H9 (cell line): ENCODE measurements at regions not wholly inside any gene's neighbourhood (a gene's known extent, or its start where the extent isn't known, plus 50 kb on each side); places are given as distances from the start of the nearest gene placed in this dataset.
"Not testable (repeated sequence)": the region's sequence is repeated elsewhere in the genome, so short reads cannot be mapped to it uniquely, and the experiment has no call there.

ENCODE experiments used
- DNase-seq: peaks from one replicate; pipeline ENCODE4 v3.0.0-alpha.2; 2017
- H2AFZ ChIP-seq: one replicate; pipeline ENCODE4 v1.6.1; 2013; ENCODE audit warnings: mild to moderate bottlenecking, low read length, control low read depth, moderate library complexity
- H2AK5ac ChIP-seq: 2 replicates; pipeline ENCODE4 v1.6.1; 2013; ENCODE audit warnings: low read length, control low read depth, mixed read lengths; ENCODE audit not compliant: insufficient read length
- H2BK120ac ChIP-seq: one replicate; pipeline ENCODE4 v1.6.1; 2013; ENCODE audit warnings: low read depth, mild to moderate bottlenecking, low read length, control low read depth, inconsistent platforms; ENCODE audit not compliant: poor library complexity, severe bottlenecking
- H2BK12ac ChIP-seq: 2 replicates; pipeline ENCODE4 v1.6.1; 2013; ENCODE audit warnings: low read length, control low read depth, mixed read lengths, low read depth; ENCODE audit not compliant: insufficient read length
- H2BK15ac ChIP-seq: 2 replicates; pipeline ENCODE4 v1.6.1; 2013; ENCODE audit warnings: low read depth, low read length, control low read depth
- H2BK20ac ChIP-seq: one replicate; pipeline ENCODE4 v1.6.1; 2013; ENCODE audit warnings: low read depth, mild to moderate bottlenecking, low read length, control low read depth, inconsistent platforms; ENCODE audit not compliant: poor library complexity, severe bottlenecking
- H2BK5ac ChIP-seq: 2 replicates; pipeline ENCODE4 v1.6.1; 2013; ENCODE audit warnings: low read length, control low read depth, mixed read lengths; ENCODE audit not compliant: insufficient read length
- H3K14ac ChIP-seq: 2 replicates; pipeline ENCODE4 v1.6.1; 2013; ENCODE audit warnings: low read length, control low read depth; ENCODE audit not compliant: insufficient read depth
- H3K18ac ChIP-seq: 2 replicates; pipeline ENCODE4 v1.6.1; 2013; ENCODE audit warnings: low read depth, mild to moderate bottlenecking, mixed read lengths, low read length, control low read depth; ENCODE audit not compliant: insufficient read length
- H3K23ac ChIP-seq: 2 replicates; pipeline ENCODE4 v1.6.1; 2013; ENCODE audit warnings: low read length, control low read depth, mixed read lengths, low read depth; ENCODE audit not compliant: insufficient read length
- H3K23me2 ChIP-seq: 2 replicates; pipeline ENCODE4 v1.6.1; 2013; ENCODE audit warnings: low read depth, mild to moderate bottlenecking, mixed read lengths, low read length, control low read depth; ENCODE audit not compliant: insufficient read length, poor library complexity, severe bottlenecking
- H3K27ac ChIP-seq: 2 replicates; pipeline ENCODE4 v1.5.1; 2013; ENCODE audit warnings: low read length, control low read depth, mixed read lengths, low read depth; ENCODE audit not compliant: insufficient read length
- H3K27me3 ChIP-seq: 2 replicates; pipeline ENCODE4 v1.6.1; 2013; ENCODE audit warnings: low read length, control low read depth, inconsistent platforms; ENCODE audit not compliant: insufficient read depth
- H3K4ac ChIP-seq: 2 replicates; pipeline ENCODE4 v1.6.1; 2013; ENCODE audit warnings: low read depth, mild to moderate bottlenecking, control low read depth, inconsistent platforms, low read length, moderate library complexity
- H3K4me1 ChIP-seq: 2 replicates; pipeline ENCODE4 v1.6.1; 2013; ENCODE audit warnings: low read length, control low read depth, inconsistent platforms; ENCODE audit not compliant: insufficient read depth
- H3K4me2 ChIP-seq: 2 replicates; pipeline ENCODE4 v1.6.1; 2013; ENCODE audit warnings: low read length, control low read depth, mixed read lengths; ENCODE audit not compliant: insufficient read length, insufficient read depth
- H3K56ac ChIP-seq: 2 replicates; pipeline ENCODE4 v1.6.1; 2013; ENCODE audit warnings: low read depth, mild to moderate bottlenecking, mixed read lengths, low read length, control low read depth; ENCODE audit not compliant: insufficient read length
- H3K79me1 ChIP-seq: 2 replicates; pipeline ENCODE4 v1.6.1; 2013; ENCODE audit warnings: low read depth, mild to moderate bottlenecking, moderate library complexity, low read length, control low read depth, inconsistent platforms; ENCODE audit not compliant: insufficient read depth, poor library complexity, severe bottlenecking
- H3K79me2 ChIP-seq: 2 replicates; pipeline ENCODE4 v1.6.1; 2013; ENCODE audit warnings: low read length, control low read depth, inconsistent platforms; ENCODE audit not compliant: insufficient read depth
- H3K9ac ChIP-seq: 2 replicates; pipeline ENCODE4 v1.6.1; 2013; ENCODE audit warnings: low read length, control low read depth, mixed read lengths; ENCODE audit not compliant: insufficient read length; ENCODE audit errors: extremely low read depth
- H3K9me3 ChIP-seq: one replicate; pipeline ENCODE4 v1.6.1; 2013; ENCODE audit warnings: low read depth, low read length, inconsistent platforms; ENCODE audit not compliant: control insufficient read depth
- H3T11ph ChIP-seq: one replicate; pipeline ENCODE4 v1.6.1; 2013; ENCODE audit warnings: mild to moderate bottlenecking, low read length, control low read depth, inconsistent platforms
- H4K20me1 ChIP-seq: one replicate; pipeline ENCODE4 v1.6.1; 2013; ENCODE audit not compliant: control insufficient read depth, insufficient read length, insufficient read depth
- H4K5ac ChIP-seq: 2 replicates; pipeline ENCODE4 v1.6.1; 2013; ENCODE audit warnings: low read depth, mild to moderate bottlenecking, mixed read lengths, low read length, control low read depth; ENCODE audit not compliant: insufficient read length
- H4K8ac ChIP-seq: replicated peaks from 2 replicates; pipeline ENCODE4 v1.6.1; 2013; ENCODE audit warnings: low read length, control low read depth, mixed read lengths, low read depth; ENCODE audit not compliant: insufficient read length
- H4K91ac ChIP-seq: 2 replicates; pipeline ENCODE4 v1.6.1; 2013; ENCODE audit warnings: low read depth, mild to moderate bottlenecking, moderate library complexity, mixed read lengths, low read length, control low read depth; ENCODE audit not compliant: insufficient read length
- H3K27ac Mint-ChIP-seq, 3 experiments: 2 replicates in 2 of 3; 3 replicates in 1 of 3; pipeline ENCODE4 v1.8.0; 2020 to 2021; ENCODE audit warnings: mixed read lengths in 3 of 3, mild to moderate bottlenecking in 1 of 3, moderate library complexity in 1 of 3
- H3K27me3 Mint-ChIP-seq: 2 replicates; pipeline ENCODE4 v1.8.0; 2021; ENCODE audit warnings: low read depth, mild to moderate bottlenecking, moderate library complexity, mixed read lengths
- H3K36me3 Mint-ChIP-seq, 3 experiments: 2 replicates in 2 of 3; 3 replicates in 1 of 3; pipeline ENCODE4 v1.8.0; 2020 to 2021; ENCODE audit warnings: low read depth in 3 of 3, mixed read lengths in 3 of 3; ENCODE audit not compliant: insufficient read depth in 1 of 3
- H3K4me1 Mint-ChIP-seq, 2 experiments: 2 replicates each; pipeline ENCODE4 v1.8.0; 2020; ENCODE audit warnings: mixed read lengths in 2 of 2
- H3K4me3 Mint-ChIP-seq, 2 experiments: 2 replicates in 1 of 2; 3 replicates in 1 of 2; pipeline ENCODE4 v1.8.0; 2020 to 2021; ENCODE audit warnings: mild to moderate bottlenecking in 2 of 2, mixed read lengths in 2 of 2, moderate library complexity in 1 of 2
- H3K9me3 Mint-ChIP-seq, 2 experiments: 2 replicates in 1 of 2; 3 replicates in 1 of 2; pipeline ENCODE4 v1.8.0; 2020; ENCODE audit warnings: mild to moderate bottlenecking in 2 of 2, mixed read lengths in 2 of 2, moderate library complexity in 1 of 2
- WGBS: extraction: QIAGEN DNeasy Blood & Tissue Kit; methylation state at CpG from one replicate; pipeline ENCODE4 v1.1.7; 2013; ENCODE audit warnings: missing lambda C conversion rate, low lambda C conversion rate, mixed read lengths; ENCODE audit not compliant: insufficient read length; ENCODE audit errors: extremely low coverage; 5-methylcytosine and 5-hydroxymethylcytosine counted together

DNA sequence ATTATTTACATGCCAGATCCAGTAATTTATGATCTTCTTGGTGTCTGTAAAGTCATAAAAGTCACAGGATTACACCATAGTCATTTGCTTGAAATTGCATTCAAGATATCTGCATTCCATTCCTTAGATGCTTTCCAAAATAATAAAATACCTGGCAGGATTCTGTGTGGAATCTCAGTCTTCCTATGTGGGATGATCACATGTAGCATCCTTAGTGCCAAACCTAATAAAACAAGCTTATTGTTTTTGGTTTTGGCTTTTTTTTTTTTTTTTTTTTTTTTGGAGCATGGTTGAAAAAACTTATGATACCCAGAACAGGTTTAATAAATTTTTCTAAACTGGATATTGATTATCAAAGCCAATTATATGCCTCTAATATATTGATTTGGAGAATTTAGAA lies 74.2 kb upstream of the PLGLB1 start:
- H2AK5ac ChIP-seq, H2BK12ac ChIP-seq, H3K4ac ChIP-seq, H2AFZ ChIP-seq, H3K14ac ChIP-seq, H2BK15ac ChIP-seq, H4K5ac ChIP-seq, H2BK5ac ChIP-seq, H3K27me3 ChIP-seq, H3K9me3 Mint-ChIP-seq, H4K20me1 ChIP-seq, H3T11ph ChIP-seq, H3K4me3 Mint-ChIP-seq, DNase-seq, H4K91ac ChIP-seq, H3K27ac Mint-ChIP-seq, H3K4me1 ChIP-seq, H3K9me3 ChIP-seq, H2BK20ac ChIP-seq, H3K79me2 ChIP-seq, H3K18ac ChIP-seq, H4K8ac ChIP-seq, H2BK120ac ChIP-seq, H3K23ac ChIP-seq, H3K4me1 Mint-ChIP-seq, H3K79me1 ChIP-seq, H3K9ac ChIP-seq, H3K23me2 ChIP-seq, H3K4me2 ChIP-seq, H3K36me3 Mint-ChIP-seq, H3K56ac ChIP-seq, H3K27me3 Mint-ChIP-seq, H3K27ac ChIP-seq: not testable (repeated sequence)

DNA sequence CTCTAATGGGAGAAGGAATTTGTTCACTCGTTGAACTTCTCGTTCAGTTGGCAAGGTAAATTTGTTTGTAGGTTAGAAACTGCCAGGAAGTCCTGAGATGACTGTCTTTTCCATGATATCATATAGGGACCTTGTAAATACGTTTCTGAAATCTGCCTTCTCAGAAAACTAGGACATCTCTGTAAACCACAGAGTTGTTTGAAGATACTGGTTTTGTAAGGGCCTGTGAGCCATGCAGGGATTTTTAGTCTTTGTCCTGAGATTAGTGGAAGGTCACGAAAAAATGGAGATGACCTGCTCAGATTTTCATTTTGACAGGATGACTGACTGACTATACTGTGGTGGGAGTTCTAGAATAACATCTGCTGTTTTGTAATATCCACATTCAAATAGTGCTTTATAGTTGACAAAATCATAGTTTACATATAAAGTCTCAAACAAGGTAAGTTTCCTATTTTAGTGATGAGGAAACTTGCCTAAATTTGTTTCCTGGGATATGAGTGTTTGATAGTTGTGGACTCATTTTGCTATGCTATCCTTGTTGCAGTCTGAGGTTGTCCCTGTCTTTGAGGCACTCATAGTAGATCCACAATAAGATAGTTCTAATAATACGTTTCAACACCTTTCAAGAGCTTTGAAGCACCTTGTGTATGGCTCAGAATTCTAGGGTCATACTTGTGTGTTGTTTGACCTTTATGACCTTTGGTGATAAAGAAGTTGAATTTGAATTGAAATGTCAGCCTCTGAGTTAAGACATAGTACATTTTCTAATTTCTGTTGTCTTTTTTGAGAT lies 107.3 kb upstream of the PLGLB1 start:
- not testable (repeated sequence) for H2AK5ac ChIP-seq, H3K79me2 ChIP-seq, H4K5ac ChIP-seq, H3K27ac Mint-ChIP-seq, H3K36me3 Mint-ChIP-seq, H4K91ac ChIP-seq, H3K4me3 Mint-ChIP-seq, H3K4me1 Mint-ChIP-seq, H3K27me3 Mint-ChIP-seq, H3K14ac ChIP-seq, H2BK12ac ChIP-seq, H3K27ac ChIP-seq, H2BK5ac ChIP-seq, DNase-seq, H2AFZ ChIP-seq, H4K8ac ChIP-seq, H3K4ac ChIP-seq, H3K23me2 ChIP-seq, H3K9ac ChIP-seq, H3K4me1 ChIP-seq, H3K56ac ChIP-seq, H3K4me2 ChIP-seq, H3K9me3 Mint-ChIP-seq, H3K23ac ChIP-seq, H3K9me3 ChIP-seq, H3K18ac ChIP-seq, H2BK120ac ChIP-seq, H2BK20ac ChIP-seq, H2BK15ac ChIP-seq, H3K79me1 ChIP-seq, H3T11ph ChIP-seq, H4K20me1 ChIP-seq, H3K27me3 ChIP-seq
- no CpG with 5 or more reads among the region's 5 CpGs for WGBS
